Mesenchymal stem cell (in vitro differentiated cells and primary cell): ENCODE measurements at regions not wholly inside any gene's neighbourhood (a gene's known extent, or its start where the extent isn't known, plus 50 kb on each side); places are given as distances from the start of the nearest gene placed in this dataset.
A peak's percentile ranks its signal among the peaks of the same experiment; 100 is the strongest.

ENCODE experiments used
- DNase-seq: peaks from one replicate; pipeline ENCODE4 v3.0.0-alpha.2; 2013
- H2AFZ ChIP-seq: one replicate; pipeline ENCODE4 v1.6.1; 2013; ENCODE audit warnings: low read depth, mild to moderate bottlenecking, control low read depth, inconsistent platforms, low read length, moderate library complexity
- H2AK5ac ChIP-seq: 2 replicates; pipeline ENCODE4 v1.6.1; 2013; ENCODE audit warnings: low read length, moderate library complexity, mild to moderate bottlenecking, inconsistent platforms; ENCODE audit not compliant: severe bottlenecking
- H2BK120ac ChIP-seq: one replicate; pipeline ENCODE4 v1.6.1; 2013; ENCODE audit warnings: low read depth, mild to moderate bottlenecking, inconsistent platforms, low read length, moderate library complexity
- H2BK12ac ChIP-seq, 2 experiments: one replicate each; pipeline ENCODE4 v1.6.1; 2013; ENCODE audit warnings: inconsistent platforms in 2 of 2, low read length in 2 of 2, mild to moderate bottlenecking in 2 of 2, moderate library complexity in 2 of 2, control low read depth in 1 of 2
- H2BK15ac ChIP-seq: one replicate; pipeline ENCODE4 v1.6.1; 2013; ENCODE audit warnings: mild to moderate bottlenecking, low read depth, inconsistent platforms; ENCODE audit not compliant: poor library complexity, severe bottlenecking
- H2BK5ac ChIP-seq: 2 replicates; pipeline ENCODE4 v1.6.1; 2013; ENCODE audit warnings: low read depth, mild to moderate bottlenecking, low read length, control low read depth, inconsistent platforms; ENCODE audit not compliant: poor library complexity, severe bottlenecking
- H3K14ac ChIP-seq, 2 experiments: one replicate each; pipeline ENCODE4 v1.6.1; 2013; ENCODE audit warnings: inconsistent platforms in 2 of 2, low read length in 2 of 2, control low read depth in 1 of 2, mild to moderate bottlenecking in 1 of 2, moderate library complexity in 1 of 2
- H3K18ac ChIP-seq, 2 experiments: one replicate each; pipeline ENCODE4 v1.6.1; 2013; ENCODE audit warnings: inconsistent platforms in 2 of 2, low read length in 2 of 2, control low read depth in 1 of 2, low read depth in 1 of 2, mild to moderate bottlenecking in 1 of 2
- H3K23ac ChIP-seq, 2 experiments: one replicate each; pipeline ENCODE4 v1.6.1; 2013; ENCODE audit warnings: inconsistent platforms in 2 of 2, low read length in 2 of 2, mild to moderate bottlenecking in 2 of 2, moderate library complexity in 2 of 2, control low read depth in 1 of 2
- H3K27ac ChIP-seq: 2 replicates; pipeline ENCODE4 v1.5.1; 2013; ENCODE audit warnings: mild to moderate bottlenecking, moderate library complexity, low read length, control low read depth, inconsistent platforms; ENCODE audit not compliant: poor library complexity, severe bottlenecking
- H3K27me3 ChIP-seq, 2 experiments: 2 replicates each; pipeline versions ENCODE4 v1.6.1 to v1.7.0; 2013; ENCODE audit warnings: low read length in 2 of 2, mild to moderate bottlenecking in 2 of 2, moderate library complexity in 2 of 2, control low read depth in 1 of 2, inconsistent platforms in 1 of 2; ENCODE audit not compliant: control insufficient read depth in 1 of 2, insufficient read depth in 1 of 2
- H3K36me3 ChIP-seq, 2 experiments: 2 replicates each; pipeline versions ENCODE4 v1.6.1 to v1.7.0; 2013; ENCODE audit warnings: low read length in 2 of 2, control low read depth in 1 of 2, inconsistent platforms in 1 of 2, low read depth in 1 of 2, mild to moderate bottlenecking in 1 of 2; ENCODE audit not compliant: insufficient read depth in 2 of 2, control insufficient read depth in 1 of 2
- H3K4ac ChIP-seq, 2 experiments: one replicate each; pipeline ENCODE4 v1.6.1; 2013; ENCODE audit warnings: inconsistent platforms in 2 of 2, low read length in 2 of 2, mild to moderate bottlenecking in 2 of 2, moderate library complexity in 2 of 2, control low read depth in 1 of 2, low read depth in 1 of 2
- H3K4me1 ChIP-seq: 2 replicates; pipeline ENCODE4 v1.6.1; 2013; ENCODE audit warnings: low read depth, low read length, control low read depth; ENCODE audit not compliant: control insufficient read depth, insufficient read depth
- H3K4me2 ChIP-seq: 2 replicates; pipeline ENCODE4 v1.6.1; 2013; ENCODE audit warnings: low read length, mild to moderate bottlenecking, inconsistent platforms; ENCODE audit not compliant: poor library complexity, severe bottlenecking
- H3K4me3 ChIP-seq, 2 experiments: 2 replicates each; pipeline versions ENCODE4 v1.5.1 to v1.7.0; 2013; ENCODE audit warnings: low read length in 2 of 2, mild to moderate bottlenecking in 2 of 2, control low read depth in 1 of 2, low read depth in 1 of 2; ENCODE audit not compliant: insufficient read depth in 1 of 2
- H3K79me1 ChIP-seq: replicated peaks from 2 replicates; pipeline ENCODE4 v1.6.1; 2013; ENCODE audit warnings: mild to moderate bottlenecking, control low read depth, low read length, inconsistent platforms; ENCODE audit not compliant: poor library complexity, severe bottlenecking
- H3K9ac ChIP-seq: 2 replicates; pipeline ENCODE4 v1.7.0; 2013; ENCODE audit warnings: mild to moderate bottlenecking, low read length, moderate library complexity
- H3K9me3 ChIP-seq: 2 replicates; pipeline ENCODE4 v1.7.0; 2013; ENCODE audit warnings: mild to moderate bottlenecking, low read length; ENCODE audit not compliant: control insufficient read depth
- H4K8ac ChIP-seq: one replicate; pipeline ENCODE4 v1.6.1; 2013; ENCODE audit warnings: inconsistent platforms, mild to moderate bottlenecking, low read length, moderate library complexity
- H4K91ac ChIP-seq: one replicate; pipeline ENCODE4 v1.6.1; 2013; ENCODE audit warnings: mild to moderate bottlenecking, low read length, inconsistent platforms
- WGBS: methylation state at CpG from one replicate; pipeline ENCODE4 v1.1.7; 2013; ENCODE audit warnings: mixed read lengths; 5-methylcytosine and 5-hydroxymethylcytosine counted together

DNA sequence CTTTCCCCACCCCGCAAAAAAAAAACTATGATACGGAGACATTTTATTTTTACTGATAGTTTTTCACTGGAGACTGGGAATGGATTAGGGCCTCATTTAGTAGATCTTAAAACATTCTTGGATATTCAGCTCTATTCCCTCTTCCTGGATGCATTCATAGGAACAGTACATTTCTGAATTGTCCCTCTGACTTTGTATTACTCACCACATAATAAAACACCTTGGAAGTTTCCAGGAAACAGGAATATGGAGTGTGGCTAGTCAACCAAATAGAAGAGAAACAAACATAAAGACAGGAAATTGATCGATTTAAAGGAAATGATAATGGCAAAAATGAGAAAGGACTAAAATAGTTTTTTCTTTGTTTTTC is 147.7 kb downstream of the GPX5 start:
- H3K14ac ChIP-seq = no peak overlapping the region
- no peak overlapping the region for H2BK5ac ChIP-seq
- H3K4me2 ChIP-seq = no peak overlapping the region
- no peak overlapping the region for H3K23ac ChIP-seq
- peak overlapping the region in 1 of 2 experiments; percentile 87 for H3K4me3 ChIP-seq
- H3K9ac ChIP-seq = no peak overlapping the region
- no peak overlapping the region for H2BK12ac ChIP-seq
- H3K36me3 ChIP-seq = no peaks in the 10 kb centered on the region
- WGBS = 0% methylated on average over 1 of the region's 3 CpGs
- peaks cover 8 to 10% of the 10 kb centered on the region in 2 experiments for H3K27me3 ChIP-seq
- no peak overlapping the region for H3K4ac ChIP-seq
- H3K4me1 ChIP-seq = peaks cover 5% of the 10 kb centered on the region
- no peak overlapping the region for H2AFZ ChIP-seq
- H3K18ac ChIP-seq = no peak overlapping the region
- no peak overlapping the region for H3K27ac ChIP-seq
- no peak overlapping the region for H2BK15ac ChIP-seq
- no peak overlapping the region for H4K8ac ChIP-seq
- H3K79me1 ChIP-seq = no peaks in the 10 kb centered on the region
- no peaks in the 10 kb centered on the region for H3K9me3 ChIP-seq
- H4K91ac ChIP-seq = no peak overlapping the region
- no peak for DNase-seq
- H2AK5ac ChIP-seq = no peak overlapping the region
- H2BK120ac ChIP-seq = no peak overlapping the region

- Histone ChIP-seq H3K36me3 (no peaks in the 10 kb centered on the region), H3K4ac (no peak overlapping the region), H4K8ac (no peak overlapping the region), H3K4me2 (peak overlapping the region; percentile 76), H3K23ac (peak overlapping the region in 1 of 2 experiments; percentile 73), H4K91ac (no peak overlapping the region), H3K4me1 (peaks cover 5% of the 10 kb centered on the region), H2BK120ac (no peak overlapping the region), H3K9ac (peak overlapping the region; percentile 28), H3K4me3 (peak overlapping the region; percentile 50 to 87), H3K27me3 (peaks cover 5 to 10% of the 10 kb centered on the region in 2 experiments), H2BK5ac (no peak overlapping the region), H3K27ac (no peak overlapping the region), H2AFZ (no peak overlapping the region), H2AK5ac (no peak overlapping the region), H3K18ac (no peak overlapping the region), H2BK15ac (no peak overlapping the region), H3K79me1 (no peaks in the 10 kb centered on the region), H2BK12ac (no peak overlapping the region), H3K9me3 (no peaks in the 10 kb centered on the region), H3K14ac (no peak overlapping the region)
- DNase-seq = peak; percentile 70
- WGBS = 1% methylated on average over 44 of the region's 44 CpGs
Observed at GRCh38 chr6:28673787-28674671, 148.3 kb downstream of the GPX5 start.

- no peaks in the 10 kb centered on the region for H3K79me1 ChIP-seq
- H4K91ac ChIP-seq = no peak overlapping the region
- no peak overlapping the region for H3K14ac ChIP-seq
- H3K18ac ChIP-seq = no peak overlapping the region
- no peak overlapping the region for H2AFZ ChIP-seq
- no peak overlapping the region for H2BK15ac ChIP-seq
- no peaks in the 10 kb centered on the region for H3K9me3 ChIP-seq
- DNase-seq = no peak
- no peak overlapping the region for H3K4me2 ChIP-seq
- H3K27me3 ChIP-seq = peaks cover 5 to 10% of the 10 kb centered on the region in 2 experiments
- no peak overlapping the region for H3K4me3 ChIP-seq
- H3K4ac ChIP-seq = no peak overlapping the region
- H3K27ac ChIP-seq = no peak overlapping the region
- H2BK5ac ChIP-seq = no peak overlapping the region
- no CpG with 5 or more reads among the region's 1 CpG for WGBS
- H4K8ac ChIP-seq = no peak overlapping the region
- H3K4me1 ChIP-seq = peaks cover 5% of the 10 kb centered on the region
- no peak overlapping the region for H3K9ac ChIP-seq
- H3K23ac ChIP-seq = no peak overlapping the region
- H3K36me3 ChIP-seq = no peaks in the 10 kb centered on the region
- H2BK12ac ChIP-seq = no peak overlapping the region
- H2BK120ac ChIP-seq = no peak overlapping the region
- no peak overlapping the region for H2AK5ac ChIP-seq
Observed at GRCh38 chr6:28675600-28675999, 149.9 kb downstream of the GPX5 start.

GRCh38 chr6:28682542-28682941 is 156.9 kb downstream of the GPX5 start:
- Histone ChIP-seq H4K8ac (no peak overlapping the region), H3K4me3 (no peak overlapping the region), H3K23ac (no peak overlapping the region), H3K4ac (no peak overlapping the region), H3K4me1 (no peaks in the 10 kb centered on the region), H2BK12ac (no peak overlapping the region), H3K9ac (no peak overlapping the region), H3K36me3 (no peaks in the 10 kb centered on the region), H3K79me1 (no peaks in the 10 kb centered on the region), H3K4me2 (no peak overlapping the region), H3K9me3 (no peaks in the 10 kb centered on the region), H3K18ac (no peak overlapping the region), H2AFZ (no peak overlapping the region), H3K27me3 (peaks cover 19 to 21% of the 10 kb centered on the region in 2 experiments), H3K14ac (no peak overlapping the region), H3K27ac (no peak overlapping the region), H2BK5ac (no peak overlapping the region), H4K91ac (no peak overlapping the region), H2BK15ac (no peak overlapping the region), H2AK5ac (no peak overlapping the region), H2BK120ac (no peak overlapping the region)
- DNase-seq = no peak
- WGBS = 52% methylated on average over 3 of the region's 3 CpGs
